Subcutaneous abdominal adipose tissue (tissue), 5 donors: ENCODE measurements at regions not wholly inside any gene's neighbourhood (a gene's known extent, or its start where the extent isn't known, plus 50 kb on each side); places are given as distances from the start of the nearest gene placed in this dataset.

Experiments used
- H3K27ac ChIP-seq: one replicate; pipeline ENCODE4 v1.7.0; 2013; ENCODE audit warnings: low read depth, mild to moderate bottlenecking, inconsistent platforms, low read length, moderate library complexity
- H3K27me3 ChIP-seq, 5 donors: one replicate each; pipeline ENCODE4 v1.7.0; 2013; ENCODE audit warnings: low read length in 5 of 5, inconsistent platforms in 1 of 5; ENCODE audit not compliant: control insufficient read depth in 5 of 5, insufficient read depth in 4 of 5
- H3K36me3 ChIP-seq, 5 donors: one replicate each; pipeline ENCODE4 v1.7.0; 2013; ENCODE audit warnings: low read length in 5 of 5; ENCODE audit not compliant: control insufficient read depth in 5 of 5, insufficient read depth in 5 of 5
- H3K4me1 ChIP-seq, 5 donors: one replicate each; pipeline ENCODE4 v1.7.0; 2013; ENCODE audit warnings: low read length in 5 of 5, mild to moderate bottlenecking in 3 of 5, moderate library complexity in 1 of 5; ENCODE audit not compliant: control insufficient read depth in 5 of 5, insufficient read depth in 5 of 5
- H3K4me3 ChIP-seq, 5 donors: one replicate each; pipeline ENCODE4 v1.7.0; 2013; ENCODE audit warnings: low read length in 5 of 5, low read depth in 1 of 5
- H3K9ac ChIP-seq, 5 donors: one replicate each; pipeline ENCODE4 v1.7.0; 2013; ENCODE audit warnings: low read length in 5 of 5, mild to moderate bottlenecking in 4 of 5, moderate library complexity in 3 of 5
- H3K9me3 ChIP-seq, 5 donors: one replicate each; pipeline ENCODE4 v1.7.0; 2013; ENCODE audit warnings: low read length in 5 of 5; ENCODE audit not compliant: control insufficient read depth in 5 of 5
- donor health status: healthy.
- donor health status: healthy.
- donor health status: healthy.
- donor health status: healthy.
- donor health status: healthy.

GRCh38 chr1:188846468-188846867 lies 1631.2 kb downstream of the BRINP3 start:
- no peaks in the 10 kb centered on the region for H3K27me3 ChIP-seq
- no peaks in the 10 kb centered on the region for H3K4me1 ChIP-seq
- no peak overlapping the region for H3K9ac ChIP-seq
- H3K4me3 ChIP-seq, result no peak overlapping the region
- H3K27ac ChIP-seq, result no peak overlapping the region
- no peaks in the 10 kb centered on the region for H3K36me3 ChIP-seq
- H3K9me3 ChIP-seq, result peaks cover 0 to 2% (median 0%) of the 10 kb centered on the region in 5 donors

GRCh38 chr1:188857526-188858087 lies 1620.1 kb downstream of the BRINP3 start:
- Histone ChIP-seq H3K27ac (no peak overlapping the region), H3K9ac (no peak overlapping the region), H3K4me1 (no peaks in the 10 kb centered on the region), H3K36me3 (no peaks in the 10 kb centered on the region), H3K27me3 (no peaks in the 10 kb centered on the region), H3K4me3 (no peak overlapping the region), H3K9me3 (peaks cover 0 to 12% (median 4%) of the 10 kb centered on the region in 5 donors)

- Histone ChIP-seq H3K4me1 (no peaks in the 10 kb centered on the region), H3K27ac (no peak overlapping the region), H3K27me3 (no peaks in the 10 kb centered on the region), H3K4me3 (no peak overlapping the region), H3K9ac (no peak overlapping the region), H3K9me3 (peaks cover 0 to 7% (median 0%) of the 10 kb centered on the region in 5 donors), H3K36me3 (no peaks in the 10 kb centered on the region)
Observed at GRCh38 chr1:188867614-188868013, 1610.0 kb downstream of the BRINP3 start.

DNA sequence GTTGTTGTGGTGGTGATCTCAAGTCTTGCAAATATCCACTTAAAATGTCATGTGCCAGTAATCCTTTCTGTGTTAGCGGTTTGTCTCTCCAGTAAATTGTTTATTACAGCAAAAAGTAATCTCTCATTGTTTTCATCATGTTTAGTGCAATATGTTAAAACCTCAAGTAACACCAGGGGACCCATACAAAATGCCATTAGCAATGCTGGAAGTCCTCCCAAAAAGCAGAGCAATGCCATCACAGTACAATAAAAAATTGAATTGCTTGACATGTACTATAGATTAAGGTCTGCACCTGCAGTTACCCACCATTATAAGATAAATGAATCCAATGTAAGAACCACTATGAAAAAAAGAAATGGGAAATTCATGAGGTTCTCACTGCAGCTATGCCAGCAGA lies 1606.5 kb downstream of the BRINP3 start:
- H3K27me3 ChIP-seq, result no peaks in the 10 kb centered on the region
- H3K9ac ChIP-seq, result no peak overlapping the region
- no peaks in the 10 kb centered on the region for H3K36me3 ChIP-seq
- no peaks in the 10 kb centered on the region for H3K4me1 ChIP-seq
- H3K27ac ChIP-seq, result no peak overlapping the region
- H3K4me3 ChIP-seq, result no peak overlapping the region
- no peaks in the 10 kb centered on the region for H3K9me3 ChIP-seq

DNA sequence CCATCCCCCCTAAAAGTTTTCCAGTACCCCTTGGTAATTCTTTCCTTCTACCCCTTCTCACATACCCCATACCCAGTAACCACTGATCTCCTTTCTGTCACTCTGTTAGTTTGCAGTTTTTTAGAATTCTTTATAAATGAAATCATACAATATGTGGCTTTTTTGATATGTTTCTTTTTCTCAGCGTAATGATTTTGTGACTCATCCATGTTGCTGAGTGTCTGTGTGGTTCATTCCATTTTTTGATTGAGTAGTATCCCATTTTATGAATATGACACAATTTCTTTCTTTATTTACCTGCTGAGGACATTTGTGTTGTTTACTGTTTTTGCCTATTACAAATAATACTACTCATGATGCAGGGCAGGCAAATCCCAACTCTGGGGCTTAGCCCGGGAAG lies 1605.3 kb downstream of the BRINP3 start:
- no peaks in the 10 kb centered on the region for H3K9me3 ChIP-seq
- H3K36me3 ChIP-seq, result no peaks in the 10 kb centered on the region
- H3K4me1 ChIP-seq, result no peaks in the 10 kb centered on the region
- H3K9ac ChIP-seq, result no peak overlapping the region
- no peaks in the 10 kb centered on the region for H3K27me3 ChIP-seq
- H3K4me3 ChIP-seq, result no peak overlapping the region
- no peak overlapping the region for H3K27ac ChIP-seq

GRCh38 chr1:188877668-188878067 lies 1600.0 kb downstream of the BRINP3 start:
- no peak overlapping the region for H3K4me3 ChIP-seq
- no peaks in the 10 kb centered on the region for H3K27me3 ChIP-seq
- no peak overlapping the region for H3K27ac ChIP-seq
- H3K9me3 ChIP-seq, result no peaks in the 10 kb centered on the region
- no peak overlapping the region for H3K9ac ChIP-seq
- no peaks in the 10 kb centered on the region for H3K36me3 ChIP-seq
- H3K4me1 ChIP-seq, result no peaks in the 10 kb centered on the region

DNA sequence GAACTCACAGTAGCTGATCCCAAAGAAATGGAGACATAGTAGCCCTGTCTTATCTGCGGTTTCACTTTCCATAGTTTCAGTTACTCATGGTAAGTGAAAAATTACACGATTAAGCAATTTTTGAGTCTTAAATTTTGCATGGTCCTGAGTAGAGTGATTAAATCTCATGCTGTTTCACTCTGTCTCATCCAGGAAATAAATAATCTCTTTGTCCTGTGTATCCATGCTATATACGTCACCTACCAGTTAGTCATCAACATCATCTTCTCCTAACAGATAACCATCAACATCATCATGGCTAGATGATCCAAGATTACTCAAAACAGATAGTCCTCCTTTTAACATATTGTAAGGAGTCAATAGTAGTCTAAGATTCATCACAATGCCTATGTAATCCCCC lies 1589.3 kb downstream of the BRINP3 start:
- no peak overlapping the region for H3K27ac ChIP-seq
- no peaks in the 10 kb centered on the region for H3K4me1 ChIP-seq
- H3K27me3 ChIP-seq, result no peaks in the 10 kb centered on the region
- no peaks in the 10 kb centered on the region for H3K9me3 ChIP-seq
- H3K36me3 ChIP-seq, result no peaks in the 10 kb centered on the region
- H3K4me3 ChIP-seq, result no peak overlapping the region
- no peak overlapping the region for H3K9ac ChIP-seq

DNA sequence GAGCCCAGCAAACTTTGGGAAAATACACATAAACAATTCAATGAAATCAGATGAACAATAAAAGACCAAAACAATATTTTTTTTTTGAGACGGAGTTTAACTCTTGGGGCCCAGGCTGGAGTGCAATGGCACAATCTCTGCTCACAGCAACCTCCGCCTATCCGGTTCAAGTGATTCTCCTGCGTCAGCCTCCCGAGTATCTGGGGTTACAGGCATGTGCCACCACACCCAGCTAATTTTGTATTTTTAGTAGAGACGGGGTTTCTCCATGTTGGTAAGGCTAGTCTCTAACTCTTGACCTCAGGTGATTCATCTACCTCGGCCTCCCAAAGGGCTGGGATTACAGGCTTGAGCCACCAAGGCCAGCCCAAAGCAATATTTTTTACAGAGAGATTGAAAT lies 1588.5 kb downstream of the BRINP3 start:
- H3K4me3 ChIP-seq, result no peak overlapping the region
- H3K36me3 ChIP-seq, result no peaks in the 10 kb centered on the region
- H3K9ac ChIP-seq, result no peak overlapping the region
- H3K27ac ChIP-seq, result no peak overlapping the region
- H3K4me1 ChIP-seq, result no peaks in the 10 kb centered on the region
- H3K9me3 ChIP-seq, result no peaks in the 10 kb centered on the region
- H3K27me3 ChIP-seq, result no peaks in the 10 kb centered on the region

- Histone ChIP-seq H3K9me3 (no peaks in the 10 kb centered on the region), H3K27ac (no peak overlapping the region), H3K27me3 (no peaks in the 10 kb centered on the region), H3K36me3 (no peaks in the 10 kb centered on the region), H3K9ac (no peak overlapping the region), H3K4me1 (no peaks in the 10 kb centered on the region), H3K4me3 (no peak overlapping the region)
Observed at GRCh38 chr1:188891958-188892357, 1585.7 kb downstream of the BRINP3 start.

DNA sequence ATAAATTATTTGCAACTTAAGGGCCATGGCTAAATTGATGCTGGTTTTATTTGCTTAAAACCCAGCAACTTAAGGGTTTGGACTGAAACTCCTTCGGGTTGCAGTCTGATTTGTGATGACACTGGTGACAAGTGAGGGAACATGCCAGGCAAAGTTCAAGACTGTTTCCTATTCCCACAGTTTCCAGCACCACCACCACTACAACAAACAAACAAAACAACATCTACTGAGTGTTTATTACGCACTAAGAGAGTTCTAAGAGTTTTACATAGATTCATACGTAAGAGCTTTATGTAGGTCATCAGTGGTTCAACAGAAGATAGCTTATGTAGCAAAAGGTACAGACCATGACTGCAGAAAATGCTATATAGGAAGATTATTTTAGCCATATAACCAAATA lies 1582.1 kb downstream of the BRINP3 start:
- Histone ChIP-seq H3K27me3 (no peaks in the 10 kb centered on the region), H3K36me3 (no peaks in the 10 kb centered on the region), H3K9ac (no peak overlapping the region), H3K27ac (no peak overlapping the region), H3K9me3 (no peaks in the 10 kb centered on the region), H3K4me1 (no peaks in the 10 kb centered on the region), H3K4me3 (no peak overlapping the region)

GRCh38 chr1:188903241-188903640 lies 1574.4 kb downstream of the BRINP3 start:
- no peak overlapping the region for H3K27ac ChIP-seq
- no peak overlapping the region for H3K4me3 ChIP-seq
- H3K4me1 ChIP-seq, result no peaks in the 10 kb centered on the region
- no peaks in the 10 kb centered on the region for H3K27me3 ChIP-seq
- H3K36me3 ChIP-seq, result no peaks in the 10 kb centered on the region
- no peak overlapping the region for H3K9ac ChIP-seq
- H3K9me3 ChIP-seq, result no peaks in the 10 kb centered on the region
